Amniotic epithelial cell (primary cell): ENCODE measurements at regions not wholly inside any gene's neighbourhood (a gene's known extent, or its start where the extent isn't known, plus 50 kb on each side); places are given as distances from the start of the nearest gene placed in this dataset.
A peak's percentile ranks its signal among the peaks of the same experiment; 100 is the strongest.
"Not testable (repeated sequence)": the region's sequence is repeated elsewhere in the genome, so short reads cannot be mapped to it uniquely, and the experiment has no call there.

ENCODE experiments used
- DNase-seq: peaks from one replicate; pipeline ENCODE4 v3.0.0-alpha.2; 2010; ENCODE audit warnings: low read depth

DNA sequence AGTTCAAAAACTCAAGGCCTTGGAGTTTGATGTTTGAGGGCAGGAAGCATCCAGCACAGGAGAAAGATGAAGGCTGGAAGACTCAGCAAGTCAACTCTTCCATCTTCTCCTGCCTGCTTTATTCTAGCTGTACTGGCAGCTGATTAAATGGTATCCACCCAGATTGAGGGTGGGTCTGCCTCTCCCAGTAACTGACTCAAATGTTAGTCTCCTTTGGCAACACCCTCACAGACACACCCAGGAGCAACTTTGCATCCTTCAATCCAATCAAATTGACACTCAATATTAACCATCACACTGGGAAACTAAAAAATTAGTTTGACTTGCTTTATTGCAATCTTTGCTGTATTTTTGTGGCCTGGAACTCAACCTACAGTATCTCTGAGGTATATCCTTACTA lies 230.5 kb upstream of the TARS1 start:
- not testable (repeated sequence) for DNase-seq

DNA sequence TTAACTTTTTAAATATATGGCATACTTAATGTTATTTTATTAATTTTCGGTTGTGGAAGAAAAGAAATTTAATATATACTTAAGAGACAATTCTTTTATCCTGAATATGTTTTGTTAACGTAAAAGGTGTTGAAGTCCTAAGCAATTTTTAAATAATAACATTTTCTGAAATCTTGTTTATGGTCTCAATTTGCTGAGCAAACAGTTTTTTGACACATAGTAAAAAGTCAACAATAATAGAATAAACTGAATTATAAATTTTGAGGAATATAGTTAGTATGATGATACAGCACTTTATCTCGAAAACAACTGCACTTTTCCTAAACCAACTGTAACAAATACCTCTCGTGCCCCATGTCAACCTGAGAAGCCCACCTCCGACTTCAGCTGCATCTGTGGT lies 229.8 kb upstream of the TARS1 start:
- DNase-seq, result no peak

DNA sequence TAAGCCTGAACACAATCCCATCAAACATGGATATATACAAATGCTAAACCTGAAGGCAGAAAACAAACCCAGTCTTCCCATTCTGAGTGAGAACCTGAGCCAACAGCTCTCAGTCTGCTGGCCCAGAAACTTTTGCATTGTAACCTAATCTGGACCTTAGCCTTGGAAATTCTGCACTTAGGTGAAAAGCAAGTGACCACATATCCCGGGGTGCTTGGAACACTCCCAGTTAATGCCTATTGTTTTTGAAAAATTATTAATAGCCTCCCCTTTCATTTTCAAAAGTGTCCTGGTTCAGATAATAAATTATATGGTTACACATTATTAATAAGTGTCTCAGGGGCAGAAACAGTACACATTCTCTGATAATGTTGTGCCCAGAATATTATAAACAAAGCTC lies 228.3 kb upstream of the TARS1 start:
- no peak for DNase-seq

DNA sequence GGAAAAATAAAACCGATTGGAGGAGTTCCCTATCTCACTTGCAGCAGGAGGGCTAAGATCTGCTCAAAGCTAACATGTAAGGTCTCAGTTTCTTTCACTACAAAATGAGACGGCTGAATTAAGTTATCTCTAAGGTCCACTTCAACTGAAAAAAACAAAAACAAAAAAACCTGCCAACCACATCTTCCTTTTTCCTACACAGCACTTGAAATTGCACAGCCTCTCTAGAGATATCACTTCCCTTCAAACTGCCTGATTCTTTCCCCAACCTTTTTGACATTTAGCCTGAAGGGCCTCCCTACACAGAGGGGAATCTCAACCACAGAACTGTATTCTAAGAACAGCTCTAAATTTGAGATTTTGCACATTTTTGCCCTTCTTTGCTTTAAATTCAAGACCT lies 227.9 kb upstream of the TARS1 start:
- DNase-seq, result no peak

DNA sequence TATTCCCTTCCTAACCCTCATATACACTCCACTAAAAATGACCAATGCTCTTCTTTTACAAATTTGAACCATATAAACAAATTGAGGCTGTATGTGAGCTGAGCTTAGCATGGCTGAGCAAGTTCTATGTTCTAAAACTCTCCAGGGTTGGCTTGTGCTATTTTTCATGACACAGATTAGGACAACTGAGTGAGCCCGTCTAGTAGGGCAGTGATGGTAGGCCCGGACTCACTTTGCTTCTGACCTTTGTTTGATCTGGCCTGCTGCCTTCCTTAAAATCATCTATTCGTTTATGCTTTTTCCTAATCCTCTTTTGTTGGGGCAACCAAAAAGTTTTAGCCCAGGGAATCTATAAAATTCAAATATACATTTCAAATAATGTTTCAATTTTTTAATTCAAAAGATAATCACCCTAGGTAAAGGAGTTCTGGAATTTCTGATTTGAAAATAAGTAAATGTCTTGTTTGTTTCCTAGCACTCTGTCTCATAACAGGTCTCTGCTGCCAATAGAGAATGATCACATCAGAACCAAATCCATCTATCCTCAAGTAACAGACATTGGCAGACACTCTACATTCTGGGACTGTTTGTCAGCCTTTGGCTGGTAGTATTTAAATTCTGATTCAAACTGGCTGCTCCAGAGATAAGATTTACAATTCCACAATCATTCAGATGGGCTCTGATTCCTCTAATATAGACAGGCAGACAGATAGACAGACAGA lies 217.0 kb upstream of the TARS1 start:
- DNase-seq, result no peak

DNA sequence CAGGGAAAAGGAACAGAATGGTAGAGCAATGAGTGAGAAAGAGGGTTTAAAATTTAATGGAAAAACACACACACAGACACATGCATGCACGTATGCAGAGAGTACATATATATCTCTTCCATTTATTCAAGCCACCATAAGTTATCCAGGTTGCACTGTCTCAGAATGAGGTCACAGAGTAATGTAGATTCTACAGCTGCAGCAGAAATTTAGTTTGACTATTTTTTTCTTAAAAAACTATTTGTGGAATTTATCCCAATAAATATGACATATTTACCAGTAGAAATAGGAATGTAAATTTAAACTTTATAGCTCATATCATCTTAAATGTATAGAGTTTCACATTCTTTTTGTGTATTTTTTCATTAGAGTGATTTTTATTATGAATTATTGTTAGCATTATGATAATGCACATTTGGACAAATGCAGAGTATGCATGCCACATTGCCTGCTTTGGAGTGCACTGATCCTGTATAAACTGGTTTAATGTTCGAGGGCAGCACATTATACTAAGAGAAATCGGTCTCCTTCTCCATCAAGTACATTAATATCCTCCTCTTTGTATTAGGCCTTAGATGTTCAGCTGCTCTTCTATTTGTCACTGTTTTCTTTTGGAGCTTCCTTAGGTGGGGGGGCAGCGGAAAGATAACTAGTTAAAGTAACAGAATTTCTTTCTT lies 216.3 kb upstream of the TARS1 start:
- DNase-seq, result no peak

DNA sequence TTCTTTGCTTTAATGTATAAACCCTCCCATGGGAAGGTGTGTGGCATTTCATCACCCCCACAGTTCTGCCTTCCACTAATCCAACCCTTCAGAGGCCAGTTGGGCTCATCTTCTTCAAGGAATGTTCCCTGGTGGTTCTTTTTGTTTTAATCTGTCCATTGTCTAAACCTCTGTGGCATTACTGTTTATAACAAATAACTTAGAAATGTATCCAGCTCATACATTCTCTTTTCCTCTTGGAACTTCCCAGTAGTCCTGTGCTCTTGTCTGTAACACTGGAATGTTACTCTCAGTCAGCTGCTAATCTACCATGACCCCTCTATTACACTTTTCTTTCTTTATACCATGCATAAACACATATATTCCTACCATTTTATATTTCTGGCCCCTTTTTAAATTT lies 213.5 kb upstream of the TARS1 start:
- peak; percentile 23 for DNase-seq

DNA sequence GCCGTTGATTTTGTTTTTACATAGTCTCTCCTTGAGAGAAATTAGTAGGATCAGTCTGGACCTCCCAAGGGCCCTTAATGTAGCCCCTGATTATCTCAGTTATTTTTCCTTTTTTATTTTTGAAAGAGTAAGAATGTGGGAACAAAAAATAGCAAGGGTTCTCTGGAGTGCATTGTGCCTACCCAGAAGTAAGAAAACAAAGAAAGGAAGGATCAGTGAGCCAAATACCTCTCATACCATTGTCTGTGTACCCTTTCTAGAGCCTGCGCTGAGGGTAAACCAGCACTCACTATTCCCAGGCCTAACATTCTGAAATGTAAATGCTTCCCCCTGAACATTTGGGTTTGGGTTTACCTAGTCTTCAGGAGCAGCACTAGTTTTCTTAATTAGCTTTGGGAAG lies 213.0 kb upstream of the TARS1 start:
- no peak for DNase-seq

DNA sequence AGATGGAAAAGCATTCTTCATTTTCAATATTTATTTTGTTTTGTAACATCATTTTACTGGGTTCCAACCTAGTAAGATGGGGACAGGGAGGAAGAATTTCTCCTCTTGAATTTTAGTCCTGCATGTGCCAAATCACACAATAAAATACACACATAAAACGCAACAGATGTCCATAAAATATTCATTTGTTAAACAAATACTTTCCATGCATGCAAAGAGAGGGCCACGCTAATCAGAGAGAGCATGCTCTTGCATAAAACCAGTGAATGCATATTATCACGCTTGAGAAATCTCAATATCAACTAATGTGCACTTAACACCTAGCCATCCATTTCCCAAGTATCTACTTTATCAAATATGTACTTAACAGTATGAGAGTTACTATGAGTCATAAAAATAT lies 212.6 kb upstream of the TARS1 start:
- no peak for DNase-seq

DNA sequence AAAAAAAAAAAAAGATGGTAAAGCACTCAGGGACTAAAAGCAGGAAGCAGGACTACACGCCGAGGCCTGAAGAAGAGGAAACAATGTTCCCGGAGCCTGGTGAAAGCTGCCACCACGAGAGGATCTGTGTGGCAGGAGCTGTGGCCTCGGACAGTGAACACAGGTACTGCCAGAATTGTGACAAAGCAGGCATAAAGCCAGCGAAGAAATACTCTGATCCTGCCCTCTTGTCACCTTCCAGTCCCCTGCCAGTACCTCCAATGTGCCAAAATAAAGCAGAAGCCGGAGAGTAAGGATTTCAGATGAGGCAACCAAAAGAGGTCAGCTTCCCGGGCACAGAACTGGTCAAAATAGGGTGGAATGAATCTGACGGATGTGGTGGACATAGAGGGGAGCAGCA lies 211.5 kb upstream of the TARS1 start:
- DNase-seq, result no peak

DNA sequence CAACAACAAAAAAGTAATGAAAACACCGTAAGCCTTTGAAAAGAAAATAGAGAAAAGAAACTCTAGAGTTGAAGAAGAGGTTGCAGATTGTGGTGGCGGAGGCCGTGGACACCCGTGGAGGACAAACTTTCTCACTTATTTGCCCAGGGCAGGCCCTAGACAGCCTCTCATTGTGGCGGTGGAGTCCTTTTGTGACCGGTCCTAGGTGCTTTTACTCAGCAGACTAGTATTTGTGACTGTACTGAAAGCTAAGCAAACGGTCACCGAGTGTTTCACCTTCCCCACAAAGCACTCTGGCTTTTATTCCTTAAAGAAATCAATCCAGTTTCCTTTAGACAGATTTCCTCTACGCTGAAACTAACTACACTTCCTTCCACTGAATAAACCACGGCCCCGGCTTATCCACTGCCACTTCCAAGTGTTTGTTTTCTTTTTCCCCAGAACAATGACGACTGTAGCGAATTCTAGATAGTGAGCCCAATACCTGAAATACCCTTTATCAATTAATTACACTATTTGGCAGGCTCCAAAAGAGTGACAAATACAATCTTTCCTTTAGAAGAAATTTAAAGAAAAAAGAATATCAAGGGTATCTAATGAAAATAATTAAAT lies 210.2 kb upstream of the TARS1 start:
- DNase-seq, result no peak

DNA sequence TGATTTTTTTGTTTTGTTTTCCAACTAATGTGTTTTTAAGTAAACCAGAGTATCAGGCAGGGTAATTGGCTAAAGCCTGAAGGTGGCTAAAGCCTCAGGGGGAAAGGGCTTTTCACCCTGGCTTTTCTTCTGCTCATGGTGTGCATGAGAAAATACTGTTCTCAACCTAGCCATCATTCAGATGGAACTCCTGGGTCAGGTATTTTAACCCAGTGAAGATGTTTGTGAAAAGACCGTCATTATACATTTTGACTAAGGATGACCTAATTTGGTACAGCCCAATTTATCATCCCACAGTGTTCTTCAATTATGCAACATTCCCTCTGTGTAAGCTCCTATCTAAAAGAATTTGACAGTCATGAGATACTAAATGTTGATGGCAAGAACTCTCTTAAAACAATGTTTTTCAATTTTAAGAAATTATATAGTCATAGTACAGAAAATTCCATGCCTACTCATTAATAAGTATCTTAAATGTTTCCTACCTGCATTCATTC lies 209.5 kb upstream of the TARS1 start:
- peak; percentile 76 for DNase-seq

DNA sequence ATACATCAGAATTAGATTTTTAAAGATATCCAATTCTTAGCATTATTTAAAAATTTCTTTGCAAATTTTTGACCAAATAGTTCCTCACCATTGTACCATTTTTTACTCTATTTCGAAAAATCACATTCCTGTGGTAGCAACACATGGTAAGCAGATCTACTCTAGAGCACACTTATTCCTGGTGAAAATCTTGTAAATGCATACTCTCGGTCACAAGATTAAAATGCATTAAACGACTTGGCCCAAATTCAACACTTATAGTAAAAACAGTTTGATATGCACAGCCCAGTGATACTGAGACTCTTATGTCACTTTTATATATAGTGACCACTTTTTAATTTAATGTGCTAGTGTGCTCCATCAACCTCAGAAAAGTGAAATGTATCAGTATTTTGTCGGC lies 208.8 kb upstream of the TARS1 start:
- DNase-seq, result peak; percentile 31

DNA sequence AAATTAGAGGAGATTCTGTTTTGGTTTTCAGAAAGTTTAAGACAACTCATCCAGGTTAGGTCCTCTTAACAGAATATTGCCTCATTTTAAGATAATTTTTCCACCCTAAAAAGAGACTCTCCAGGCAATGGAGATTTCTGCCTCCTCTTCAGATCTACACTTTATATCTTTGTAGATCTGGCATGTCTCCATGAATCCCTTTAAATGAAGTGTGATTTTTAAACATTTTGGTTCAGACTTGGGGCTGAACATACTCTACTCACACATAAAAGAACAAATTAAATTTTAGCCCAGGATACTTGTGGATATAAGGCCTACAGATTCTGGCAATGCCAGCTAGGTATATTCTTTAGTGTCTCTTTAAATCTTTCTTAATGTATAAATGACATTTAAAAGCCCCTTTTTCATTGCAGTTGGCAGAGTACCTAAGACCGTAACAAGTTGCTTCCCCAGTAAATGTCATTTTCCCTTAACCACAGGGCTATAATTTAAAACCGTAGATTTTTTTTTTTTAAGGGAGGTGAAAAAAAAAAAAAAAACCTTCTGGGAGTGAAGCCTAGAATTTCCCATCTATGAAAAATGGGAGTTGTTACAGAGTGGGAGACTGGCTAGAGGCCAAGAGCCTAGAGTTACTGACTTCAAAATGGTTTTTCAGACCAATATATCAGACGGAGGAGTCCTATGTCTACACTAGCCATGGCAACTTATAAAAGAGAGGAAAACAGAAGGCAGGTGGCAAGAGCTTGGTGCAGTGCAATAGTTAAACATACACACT lies 207.8 kb upstream of the TARS1 start:
- peak; percentile 78 for DNase-seq

DNA sequence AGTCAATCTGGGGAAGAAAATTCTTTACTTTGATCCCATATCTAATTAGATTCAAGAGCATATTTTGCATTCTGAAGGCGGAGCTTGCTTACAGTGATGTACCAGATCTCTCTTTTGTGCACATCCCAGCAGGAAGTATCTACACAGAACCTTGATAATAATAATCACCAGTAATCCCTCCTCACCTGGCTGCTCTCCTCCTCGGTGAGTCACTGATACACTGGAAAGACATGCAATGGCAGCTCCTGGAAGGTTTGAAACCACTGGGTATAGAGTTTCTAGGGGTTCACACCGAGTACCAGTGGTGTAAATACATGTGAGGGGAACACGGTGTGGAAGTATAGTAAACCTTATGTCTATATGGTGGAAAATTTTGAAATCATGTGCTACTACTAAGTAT lies 205.5 kb upstream of the TARS1 start:
- DNase-seq, result no peak

DNA sequence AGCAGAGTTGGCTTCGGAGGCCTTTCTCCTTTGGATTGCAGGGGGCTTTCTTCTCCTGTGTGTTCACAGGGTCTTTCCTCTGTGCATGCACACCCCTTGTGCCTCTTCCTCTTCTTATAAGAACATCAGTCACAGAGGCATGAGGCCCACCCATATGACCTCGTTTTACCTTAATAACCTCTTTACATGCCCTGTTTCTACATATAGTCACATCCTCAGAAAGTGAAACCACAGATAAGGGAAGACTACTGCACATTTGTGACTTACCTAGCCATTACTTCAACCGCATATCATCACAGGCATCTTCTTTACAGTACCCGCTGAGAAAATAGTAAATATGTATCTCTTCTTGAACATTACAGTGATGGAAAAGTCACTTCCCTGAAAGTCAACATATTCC lies 204.9 kb upstream of the TARS1 start:
- DNase-seq, result no peak

DNA sequence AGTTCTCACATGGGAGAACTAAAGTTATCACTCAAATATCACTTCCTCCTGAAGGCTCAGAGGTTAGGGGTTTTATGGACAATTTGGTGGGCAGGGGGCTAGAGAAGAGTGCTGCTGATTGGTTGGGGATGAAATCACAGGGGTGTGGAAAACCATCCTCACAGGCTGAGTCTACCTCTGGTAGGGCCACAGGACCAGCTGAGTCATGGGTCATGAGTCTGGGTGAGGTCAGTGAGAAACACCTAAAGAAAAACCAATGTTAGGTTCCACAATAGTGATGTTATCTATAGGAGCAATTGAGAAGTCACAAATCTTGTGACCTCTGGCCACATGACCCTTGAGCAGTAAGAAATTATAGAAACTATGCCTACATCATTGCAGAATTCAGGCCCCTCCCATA lies 203.3 kb upstream of the TARS1 start:
- DNase-seq, result no peak

DNA sequence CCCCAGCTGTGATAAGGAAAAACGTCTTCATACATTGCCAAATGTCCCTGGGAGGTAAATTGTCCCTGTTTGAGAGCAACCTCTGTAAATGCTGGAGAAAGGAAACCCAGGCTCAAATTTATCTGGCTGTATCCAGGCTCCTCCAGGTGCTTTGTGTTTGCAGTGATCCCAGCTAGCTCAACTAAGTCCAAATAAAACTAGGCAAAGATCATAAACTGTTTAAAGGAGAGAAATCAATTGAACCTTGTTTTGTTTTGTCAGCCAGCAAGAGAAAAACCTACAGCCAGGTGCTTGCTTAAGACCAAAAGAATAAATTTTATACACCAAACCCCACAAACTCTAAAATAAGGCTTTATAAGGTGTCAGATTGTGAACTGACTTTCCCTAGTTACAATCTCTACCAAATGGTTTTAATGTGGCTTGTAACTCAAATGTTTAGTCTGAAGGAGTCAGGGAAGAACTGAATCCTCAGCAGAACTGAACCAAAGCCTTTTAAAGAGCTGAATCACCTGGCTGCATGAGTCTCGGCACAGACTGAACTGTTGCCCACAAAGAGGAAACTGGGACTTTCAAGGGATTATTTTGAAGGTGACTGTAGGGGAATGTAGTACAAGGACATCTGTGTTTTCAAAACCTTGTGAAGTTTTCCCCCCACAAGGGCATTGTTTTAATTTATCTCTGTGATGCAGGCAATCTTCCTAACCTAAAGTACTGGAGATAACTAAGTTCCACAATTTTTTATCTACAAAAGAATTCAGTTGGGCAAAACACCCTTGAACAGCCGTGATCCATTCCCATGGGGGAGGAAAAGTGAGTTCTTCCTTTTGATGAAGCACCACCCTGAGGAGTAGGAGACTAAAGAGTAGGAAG lies 201.7 kb upstream of the TARS1 start:
- peak; percentile 66 for DNase-seq

DNA sequence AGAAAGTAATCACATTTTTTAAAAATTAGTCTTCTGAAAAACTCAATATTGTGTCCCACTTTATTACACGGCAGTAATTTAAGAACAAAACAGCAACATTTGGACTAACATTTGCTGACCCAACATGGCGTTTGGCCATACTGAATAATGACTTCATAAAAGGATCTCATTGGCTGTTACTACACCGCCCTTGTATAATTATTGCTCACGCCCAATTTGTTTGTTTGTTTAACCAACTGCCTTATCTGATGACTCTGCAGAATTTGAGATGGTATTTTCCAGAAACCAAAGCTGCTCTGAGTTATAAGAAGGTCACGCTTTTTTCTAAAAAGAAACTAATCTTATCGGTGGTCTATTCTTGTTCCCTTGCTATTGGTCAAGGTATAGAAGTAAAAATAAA lies 200.2 kb upstream of the TARS1 start:
- DNase-seq, result no peak

DNA sequence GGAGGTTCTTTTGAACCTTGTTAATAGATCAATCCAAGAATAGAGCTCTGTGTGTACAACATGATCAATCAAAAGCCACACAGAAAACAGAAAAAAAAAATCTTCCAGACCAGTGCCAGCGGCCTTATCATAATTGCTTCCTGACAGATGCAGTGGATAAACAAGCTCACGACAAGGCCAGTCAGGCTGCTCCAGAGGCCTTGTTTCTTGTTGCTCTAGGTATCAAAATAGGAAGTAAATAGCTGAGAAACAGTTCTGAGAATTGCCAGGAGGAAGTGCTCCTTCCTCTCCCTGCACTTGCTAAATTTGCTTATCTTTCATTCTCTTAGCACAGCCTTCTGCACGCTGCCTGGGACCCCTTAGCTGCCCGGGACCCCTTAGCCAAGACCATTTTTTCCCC lies 199.0 kb upstream of the TARS1 start:
- no peak for DNase-seq

DNA sequence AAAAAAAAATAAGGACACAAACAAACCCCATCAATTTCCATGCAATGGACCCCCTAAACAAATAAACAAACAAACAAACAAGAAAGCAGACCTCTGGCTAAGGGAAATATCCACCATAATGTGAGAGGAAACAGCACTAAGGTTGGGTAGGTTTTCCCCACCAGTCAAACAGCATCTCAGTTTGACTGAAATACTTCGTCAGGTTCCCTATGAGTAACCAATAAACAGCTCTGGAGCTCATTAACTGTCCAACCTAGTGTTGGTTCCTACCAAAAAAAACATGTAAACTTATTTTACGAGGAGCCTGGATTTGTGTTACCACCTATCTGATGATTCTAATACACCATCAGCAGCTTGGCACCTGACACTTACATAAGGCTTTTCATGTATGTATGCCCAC lies 198.5 kb upstream of the TARS1 start:
- DNase-seq, result no peak
